Small intestine (tissue), 7 donors: ENCODE measurements at regions not wholly inside any gene's neighbourhood (a gene's known extent, or its start where the extent isn't known, plus 50 kb on each side); places are given as distances from the start of the nearest gene placed in this dataset.

Experiments used
- DNase-seq, 2 donors: peaks; one replicate each; pipeline versions ENCODE4 v3.0.0 to v3.0.0-alpha.2; 2013
- FAIRE-seq: peaks from 2 replicates; lab custom pipeline; 2012; peaks lifted over from hg19 to GRCh38; lab: Jason Lieb, UNC
- H3K27ac ChIP-seq, 3 donors: one replicate each; pipeline ENCODE4 v1.5.1; 2013; ENCODE audit warnings: low read length in 2 of 3, mild to moderate bottlenecking in 2 of 3, control low read depth in 1 of 3, inconsistent platforms in 1 of 3, low read depth in 1 of 3, moderate library complexity in 1 of 3
- H3K27me3 ChIP-seq, 3 donors: one replicate each; pipeline ENCODE4 v1.6.1; 2013; ENCODE audit warnings: low read length in 3 of 3, inconsistent platforms in 1 of 3; ENCODE audit not compliant: control insufficient read depth in 3 of 3, insufficient read depth in 3 of 3
- H3K36me3 ChIP-seq, 3 donors: one replicate each; pipeline ENCODE4 v1.6.1; 2013; ENCODE audit warnings: low read length in 3 of 3, inconsistent platforms in 1 of 3, low read depth in 1 of 3, mild to moderate bottlenecking in 1 of 3, moderate library complexity in 1 of 3; ENCODE audit not compliant: control insufficient read depth in 3 of 3, insufficient read depth in 2 of 3
- H3K4me1 ChIP-seq, 3 donors: one replicate each; pipeline ENCODE4 v1.6.1; 2013; ENCODE audit warnings: low read length in 2 of 3, inconsistent platforms in 1 of 3, low read depth in 1 of 3, mild to moderate bottlenecking in 1 of 3, moderate library complexity in 1 of 3; ENCODE audit not compliant: control insufficient read depth in 3 of 3, insufficient read depth in 2 of 3
- H3K4me3 ChIP-seq, 3 donors: one replicate each; pipeline ENCODE4 v1.5.1; 2013; ENCODE audit warnings: low read length in 3 of 3, control low read depth in 1 of 3, inconsistent platforms in 1 of 3, low read depth in 1 of 3, mild to moderate bottlenecking in 1 of 3, moderate library complexity in 1 of 3
- H3K9me3 ChIP-seq, 2 donors: one replicate each; pipeline ENCODE4 v1.6.1; 2013; ENCODE audit warnings: low read depth in 1 of 2, low read length in 1 of 2; ENCODE audit not compliant: control insufficient read depth in 2 of 2, insufficient read depth in 1 of 2
- WGBS, 3 donors: extraction: QIAGEN DNeasy Blood & Tissue Kit; methylation state at CpG; one replicate each; pipeline ENCODE4 v1.1.7; 2013; 5-methylcytosine and 5-hydroxymethylcytosine counted together
- donor health status: healthy with polysubstance abuse.
- donor health status: control.
- donor health status: control.
- donor health status: Bipolar disorder and iron deficiency.
- donor health status: healthy.

DNA sequence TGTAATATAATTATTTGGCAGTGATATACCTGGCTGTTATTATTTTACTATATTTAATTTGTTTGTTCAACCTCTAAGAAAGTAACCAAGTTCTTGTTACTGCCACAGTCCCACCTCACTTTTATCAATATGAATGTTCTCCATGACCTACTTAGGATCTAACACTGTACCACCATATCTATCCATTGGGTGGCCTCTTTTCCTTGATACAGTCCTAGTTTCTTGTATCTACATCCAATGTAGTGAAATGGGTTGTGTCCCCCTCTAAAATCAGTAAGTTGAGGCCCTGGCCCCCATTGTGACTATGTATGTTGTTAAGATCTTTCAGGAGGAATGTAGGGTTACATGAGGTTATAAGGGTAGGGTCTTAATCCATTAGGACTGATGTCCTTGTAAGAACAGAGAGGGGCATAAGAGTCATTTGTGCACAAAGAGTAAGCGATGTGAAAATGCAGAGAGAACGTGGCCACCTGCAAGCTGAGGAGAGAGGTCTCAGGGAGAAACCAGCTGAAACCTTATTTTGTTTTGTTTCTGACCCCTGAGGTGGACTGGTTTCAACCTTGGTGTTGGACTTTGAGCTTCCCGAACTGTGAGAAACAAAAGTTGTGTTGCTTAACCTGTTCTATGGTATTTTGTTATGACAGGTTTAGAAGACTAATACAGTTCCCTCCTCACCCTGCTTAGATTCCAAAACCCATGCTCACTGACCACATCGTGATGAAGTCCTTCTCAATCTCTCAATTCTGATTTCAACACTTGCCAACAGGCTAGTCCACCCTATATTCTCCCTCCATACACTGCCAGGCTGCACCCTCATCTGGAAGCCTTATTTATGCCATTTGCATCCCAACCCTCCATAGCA lies 387.3 kb upstream of the EPHA7 start:
- DNase-seq (no peak), FAIRE-seq (no peak)
- 81 to 85% (median 82%) methylated on average over 4 of the region's 4 CpGs for WGBS, 3 donors

DNA sequence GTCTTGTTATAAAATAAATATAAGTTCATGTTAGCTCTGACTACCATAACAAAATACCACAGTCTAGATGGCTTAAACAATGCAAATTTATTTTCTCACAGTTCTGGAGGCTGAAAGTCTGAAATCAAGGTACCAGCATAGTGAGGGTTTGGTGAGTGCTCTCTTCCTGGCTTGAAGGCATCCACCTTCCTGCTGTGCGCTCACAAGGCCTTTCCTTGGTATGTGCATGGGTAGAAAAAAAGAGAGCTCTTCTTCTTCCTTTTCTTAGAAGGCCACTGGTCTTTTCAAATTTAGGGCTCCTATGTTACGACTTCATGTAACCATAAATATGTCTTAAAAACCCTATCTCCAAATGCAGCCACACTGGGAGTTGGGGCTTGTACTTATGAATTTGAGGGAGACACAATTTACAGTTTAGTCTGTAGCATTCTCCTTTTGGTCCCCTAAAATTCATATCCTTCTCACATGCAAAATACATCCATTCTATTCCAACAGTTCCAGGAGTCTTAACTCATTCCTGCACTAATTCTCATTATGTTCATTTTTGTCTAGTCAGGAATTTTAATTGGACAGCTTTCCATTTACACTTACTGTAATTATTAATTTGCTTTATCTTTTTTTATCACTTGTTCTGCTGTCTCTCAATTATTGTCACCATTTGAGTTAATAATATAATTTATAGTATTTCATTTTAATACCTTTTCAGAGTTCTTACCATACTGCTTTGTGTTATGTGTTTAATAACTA lies 381.9 kb upstream of the EPHA7 start:
- WGBS, 3 donors = 72 to 95% (median 88%) methylated on average over 2 of the region's 2 CpGs
- no peaks in the 10 kb centered on the region for H3K36me3 ChIP-seq
- DNase-seq (no peak), FAIRE-seq (no peak)
- no peaks in the 10 kb centered on the region for H3K4me1 ChIP-seq
- H3K9me3 ChIP-seq = no peaks in the 10 kb centered on the region
- H3K27me3 ChIP-seq = no peaks in the 10 kb centered on the region
- H3K27ac ChIP-seq = no peak overlapping the region
- no peak overlapping the region for H3K4me3 ChIP-seq

More for the DNA sequence above, 387.3 kb upstream of the EPHA7 start:
- Histone ChIP-seq H3K9me3 (no peaks in the 10 kb centered on the region), H3K4me3 (no peak overlapping the region), H3K27ac (no peak overlapping the region), H3K27me3 (no peaks in the 10 kb centered on the region), H3K36me3 (no peaks in the 10 kb centered on the region), H3K4me1 (no peaks in the 10 kb centered on the region)

DNA sequence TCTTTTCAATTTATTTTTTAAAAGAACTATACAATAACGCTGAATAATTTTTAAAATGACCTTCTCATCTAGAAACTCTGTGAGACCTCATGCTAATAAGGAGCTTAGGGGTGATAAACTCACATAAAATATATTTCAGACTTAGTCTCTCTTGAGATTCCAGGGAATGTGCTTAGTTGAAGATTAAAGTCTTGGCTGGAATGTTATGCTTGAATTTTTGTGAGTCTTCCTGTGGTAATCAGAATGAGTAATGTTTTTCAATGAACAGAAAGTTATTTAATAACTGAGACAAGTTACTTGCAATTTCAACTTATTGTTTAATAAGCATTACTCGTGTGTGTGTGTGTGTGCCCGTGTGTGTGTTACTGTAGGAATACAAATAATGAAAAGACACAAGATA lies 379.9 kb upstream of the EPHA7 start:
- 63 to 74% (median 65%) methylated on average over 3 of the region's 3 CpGs for WGBS, 3 donors

DNA sequence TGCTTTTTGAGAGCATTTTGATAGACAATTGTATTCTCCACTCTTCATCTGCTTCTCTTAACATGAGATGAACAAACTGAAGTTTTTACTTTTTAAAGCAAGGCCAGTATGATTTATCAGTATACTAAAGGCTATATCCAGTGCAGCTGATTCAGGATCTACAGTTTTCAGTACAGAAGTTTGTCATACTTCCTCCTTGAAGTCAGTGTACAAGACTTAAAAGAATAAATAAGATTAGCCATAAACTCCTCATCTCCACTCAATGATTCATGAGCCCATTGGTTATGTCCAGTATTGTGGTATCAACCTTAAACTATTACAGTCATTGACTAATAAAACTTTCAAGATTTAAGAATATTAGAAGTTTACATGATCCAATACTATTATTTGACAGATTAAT lies 374.8 kb upstream of the EPHA7 start:
- DNase-seq (no peak), FAIRE-seq (no peak)
- no peaks in the 10 kb centered on the region for H3K9me3 ChIP-seq
- H3K36me3 ChIP-seq = no peaks in the 10 kb centered on the region
- H3K4me1 ChIP-seq = no peaks in the 10 kb centered on the region
- no peaks in the 10 kb centered on the region for H3K27me3 ChIP-seq
- H3K4me3 ChIP-seq = no peak overlapping the region
- H3K27ac ChIP-seq = no peak overlapping the region

More for the DNA sequence above, 379.9 kb upstream of the EPHA7 start:
- Histone ChIP-seq H3K27me3 (no peaks in the 10 kb centered on the region), H3K36me3 (no peaks in the 10 kb centered on the region), H3K4me1 (no peaks in the 10 kb centered on the region), H3K27ac (no peak overlapping the region), H3K9me3 (no peaks in the 10 kb centered on the region), H3K4me3 (no peak overlapping the region)
- no peak for FAIRE-seq
- DNase-seq = no peak

DNA sequence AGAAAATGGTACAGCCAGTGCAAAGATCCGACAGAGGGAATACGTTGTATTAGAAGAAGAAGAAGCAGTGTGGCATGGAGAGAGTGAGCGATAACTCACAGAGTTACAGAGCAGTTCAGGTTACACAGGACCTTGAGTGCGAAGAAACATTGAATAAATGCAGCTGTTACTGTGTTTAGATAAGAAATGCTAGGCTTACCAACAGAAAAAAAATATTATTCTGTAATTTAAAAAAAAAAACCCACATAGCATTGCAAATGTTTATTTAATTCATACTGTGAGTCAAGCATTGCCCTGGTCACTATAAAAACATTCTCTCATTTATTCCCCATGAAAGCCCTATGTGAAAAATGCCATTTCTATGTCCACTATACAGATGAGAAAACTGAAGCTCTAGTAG lies 373.4 kb upstream of the EPHA7 start:
- WGBS, 3 donors = 65 to 86% (median 81%) methylated on average over 4 of the region's 4 CpGs
- Histone ChIP-seq H3K9me3 (peaks cover 0 to 1% of the 10 kb centered on the region in 2 donors), H3K27ac (no peak overlapping the region), H3K4me3 (no peak overlapping the region), H3K36me3 (no peaks in the 10 kb centered on the region), H3K27me3 (no peaks in the 10 kb centered on the region), H3K4me1 (no peaks in the 10 kb centered on the region)
- no peak for FAIRE-seq
- no peak for DNase-seq

DNA sequence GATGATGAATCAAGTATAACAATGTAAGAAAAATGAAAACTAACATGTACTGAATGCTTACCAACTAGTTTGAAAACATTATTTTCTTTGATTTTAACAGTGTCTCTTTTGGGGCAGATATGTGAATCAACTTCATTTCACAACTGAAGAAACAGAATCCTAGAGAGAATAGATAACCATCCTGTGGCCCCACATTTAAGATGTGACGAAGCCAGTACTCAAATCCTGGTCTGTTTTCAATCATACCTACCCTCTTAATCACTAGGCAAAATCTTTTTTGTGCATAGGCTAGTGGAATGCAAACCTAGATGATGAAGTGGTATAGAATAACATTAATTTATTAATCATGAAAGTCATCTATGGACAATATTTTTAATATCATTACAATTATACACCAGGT lies 371.6 kb upstream of the EPHA7 start:
- no peak for DNase-seq
- H3K27me3 ChIP-seq = no peaks in the 10 kb centered on the region
- no peak for FAIRE-seq
- peaks cover 0 to 1% of the 10 kb centered on the region in 2 donors for H3K9me3 ChIP-seq
- H3K36me3 ChIP-seq = no peaks in the 10 kb centered on the region
- no peak overlapping the region for H3K27ac ChIP-seq
- 64 to 71% (median 65%) methylated on average over 1 of the region's 1 CpG for WGBS, 3 donors
- no peaks in the 10 kb centered on the region for H3K4me1 ChIP-seq
- no peak overlapping the region for H3K4me3 ChIP-seq

DNA sequence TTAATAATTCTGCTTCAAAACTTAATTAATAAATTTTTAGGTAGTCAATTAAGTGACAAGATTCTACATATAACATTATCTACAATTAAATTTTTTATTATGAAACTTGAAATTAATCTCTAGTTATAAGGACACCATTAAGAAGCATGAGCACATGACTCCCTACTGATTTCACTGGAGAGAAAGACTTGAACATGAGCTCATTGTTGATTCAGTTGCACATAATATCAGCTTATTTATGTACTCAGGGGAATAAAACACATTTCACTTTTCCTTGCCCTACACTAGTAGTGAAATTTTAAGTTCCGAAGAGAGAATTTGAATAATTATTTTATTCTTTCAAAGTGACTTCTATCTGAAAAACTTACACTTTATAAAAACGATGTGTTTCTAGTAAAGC lies 370.2 kb upstream of the EPHA7 start:
- H3K27me3 ChIP-seq = no peaks in the 10 kb centered on the region
- FAIRE-seq (no peak), DNase-seq (no peak)
- peaks cover 0 to 1% of the 10 kb centered on the region in 2 donors for H3K9me3 ChIP-seq
- H3K4me1 ChIP-seq = no peaks in the 10 kb centered on the region
- 78 to 85% (median 80%) methylated on average over 2 of the region's 2 CpGs for WGBS, 3 donors
- H3K36me3 ChIP-seq = no peaks in the 10 kb centered on the region
- H3K4me3 ChIP-seq = no peak overlapping the region
- H3K27ac ChIP-seq = no peak overlapping the region

DNA sequence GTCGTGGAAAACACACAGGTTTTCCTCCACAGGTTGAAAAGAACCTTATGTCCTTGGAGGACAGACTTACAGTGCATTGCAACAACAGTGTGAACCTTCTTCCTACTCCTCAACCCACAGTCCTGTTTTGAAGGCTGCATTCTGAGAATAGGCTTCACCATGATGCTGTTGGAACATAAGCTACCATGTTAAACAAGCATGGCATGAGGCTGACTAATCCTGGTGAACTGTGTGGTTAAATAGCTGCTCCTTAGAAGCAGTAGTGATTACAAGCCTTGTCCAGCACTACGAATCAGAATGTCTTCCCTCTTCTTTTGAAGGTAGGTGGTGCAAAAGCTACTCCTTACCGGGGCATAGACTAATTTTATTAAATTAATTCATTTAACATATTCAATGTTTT lies 368.5 kb upstream of the EPHA7 start:
- FAIRE-seq (no peak), DNase-seq (no peak)
- no peak overlapping the region for H3K27ac ChIP-seq
- no peaks in the 10 kb centered on the region for H3K4me1 ChIP-seq
- no peaks in the 10 kb centered on the region for H3K27me3 ChIP-seq
- H3K4me3 ChIP-seq = no peak overlapping the region
- peaks cover 0 to 1% of the 10 kb centered on the region in 2 donors for H3K9me3 ChIP-seq
- no peaks in the 10 kb centered on the region for H3K36me3 ChIP-seq
- WGBS, 3 donors = 62 to 79% (median 67%) methylated on average over 3 of the region's 3 CpGs
